Lower leg skin (tissue), 3 donors: ENCODE measurements at regions not wholly inside any gene's neighbourhood (a gene's known extent, or its start where the extent isn't known, plus 50 kb on each side); places are given as distances from the start of the nearest gene placed in this dataset.

Experiments used
- CTCF ChIP-seq, 3 donors: fragments of 450-650 bp; IDR thresholded peaks; one replicate each; pipeline ENCODE4 v1.5.1; 2016; ENCODE audit warnings: antibody characterized with exemption in 3 of 3, mild to moderate bottlenecking in 3 of 3, moderate library complexity in 2 of 3
- POLR2A ChIP-seq, 2 donors: fragments of 450-650 bp; IDR thresholded peaks; one replicate each; pipeline ENCODE4 v1.6.1; 2016 to 2017; ENCODE audit warnings: antibody characterized with exemption in 2 of 2, mild to moderate bottlenecking in 1 of 2, moderate library complexity in 1 of 2

GRCh38 chr10:109665321-109665720 is 258.0 kb downstream of the XPNPEP1 start:
- TF ChIP-seq CTCF (IDR thresholded peaks at IDR 0.05) = no peak
- no peak for TF ChIP-seq POLR2A (IDR thresholded peaks at IDR 0.05)
